Caco-2 (cell line): ENCODE measurements at regions not wholly inside any gene's neighbourhood (a gene's known extent, or its start where the extent isn't known, plus 50 kb on each side); places are given as distances from the start of the nearest gene placed in this dataset.

Experiments
- BruUV-seq: library from RNA; stranded (reverse); fragments of 400-500 nt; replicated peaks from 2 replicates; lab custom pipeline; 2021; lab: Mats Ljungman, UMichigan
- CTCF ChIA-PET: fragments of 300-600 bp; sonication (Branson Sonifier 250); formaldehyde crosslinking; loops from one replicate; lab custom pipeline; 2022; ENCODE audit warnings: antibody characterized with exemption; lab: Charles Lee
- POLR2A ChIA-PET: fragments of 300-600 bp; sonication (Branson Sonifier 250); formaldehyde crosslinking; loops from one replicate; lab custom pipeline; 2022; ENCODE audit warnings: antibody characterized with exemption; lab: Charles Lee
- DNase-seq, 2 experiments: peaks; one replicate each; pipeline versions ENCODE4 v3.0.0 to v3.0.0-alpha.2; 2020 to 2022
- H3K27me3 ChIP-seq: replicated peaks from 2 replicates; pipeline ENCODE4 v1.6.0; 2011; ENCODE audit warnings: low read length; ENCODE audit not compliant: control insufficient read depth, insufficient read depth
- H3K36me3 ChIP-seq: 2 replicates; pipeline ENCODE4 v1.5.1; 2011; ENCODE audit warnings: low read length; ENCODE audit not compliant: control insufficient read depth, insufficient read depth
- H3K4me1 ChIP-seq: fragments of 250-450 bp; sonication (Bioruptor Pico); 2 replicates; pipeline ENCODE4 v1.5.1; 2020; ENCODE audit warnings: mild to moderate bottlenecking
- H3K4me3 ChIP-seq: 2 replicates; pipeline ENCODE4 v1.5.1; 2011; ENCODE audit warnings: low read depth, mild to moderate bottlenecking, control low read depth, low read length
- H3K9me3 ChIP-seq: fragments of 250-450 bp; sonication (Bioruptor Pico); 2 replicates; pipeline ENCODE4 v1.5.1; 2020; ENCODE audit warnings: mild to moderate bottlenecking, moderate library complexity
- H3K27ac Mint-ChIP-seq: one replicate; pipeline ENCODE4 v1.8.0; 2022; ENCODE audit warnings: mixed read lengths; ENCODE audit not compliant: unreplicated experiment
- H3K27me3 Mint-ChIP-seq: one replicate; pipeline ENCODE4 v1.8.0; 2022; ENCODE audit warnings: mixed read lengths; ENCODE audit not compliant: insufficient read depth, unreplicated experiment
- H3K36me3 Mint-ChIP-seq: one replicate; pipeline ENCODE4 v1.8.0; 2022; ENCODE audit warnings: mild to moderate bottlenecking, mixed read lengths; ENCODE audit not compliant: insufficient read depth, unreplicated experiment
- H3K4me1 Mint-ChIP-seq: one replicate; pipeline ENCODE4 v1.8.0; 2022; ENCODE audit warnings: low read depth, mixed read lengths; ENCODE audit not compliant: unreplicated experiment
- H3K4me3 Mint-ChIP-seq: one replicate; pipeline ENCODE4 v1.8.0; 2022; ENCODE audit warnings: mild to moderate bottlenecking, moderate library complexity, mixed read lengths; ENCODE audit not compliant: unreplicated experiment
- H3K9me3 Mint-ChIP-seq: one replicate; pipeline ENCODE4 v1.8.0; 2022; ENCODE audit warnings: mixed read lengths; ENCODE audit not compliant: unreplicated experiment
- intact Hi-C: fragments of 100-400 bp; cut with micrococcal nuclease; formaldehyde crosslinking; loops from one replicate; pipeline ENCODE4 v1.10.0; 2022; ENCODE audit not compliant: unreplicated experiment
- TF ChIP-seq, protein P1 (sequence below), 2 experiments: fragments of 200-600 bp in 1 of 2; IDR thresholded peaks; 1 replicate in 1 of 2; 2 replicates in 1 of 2; pipeline versions ENCODE4 v1.5.1 to v1.8.0; 2011 to 2022; ENCODE audit warnings: antibody characterized with exemption in 1 of 2, control low read depth in 1 of 2, inconsistent platforms in 1 of 2, low read depth in 1 of 2, low read length in 1 of 2, mild to moderate bottlenecking in 1 of 2, moderate library complexity in 1 of 2; ENCODE audit not compliant: insufficient read depth in 1 of 2, severe bottlenecking in 1 of 2, unreplicated experiment in 1 of 2

DNA sequence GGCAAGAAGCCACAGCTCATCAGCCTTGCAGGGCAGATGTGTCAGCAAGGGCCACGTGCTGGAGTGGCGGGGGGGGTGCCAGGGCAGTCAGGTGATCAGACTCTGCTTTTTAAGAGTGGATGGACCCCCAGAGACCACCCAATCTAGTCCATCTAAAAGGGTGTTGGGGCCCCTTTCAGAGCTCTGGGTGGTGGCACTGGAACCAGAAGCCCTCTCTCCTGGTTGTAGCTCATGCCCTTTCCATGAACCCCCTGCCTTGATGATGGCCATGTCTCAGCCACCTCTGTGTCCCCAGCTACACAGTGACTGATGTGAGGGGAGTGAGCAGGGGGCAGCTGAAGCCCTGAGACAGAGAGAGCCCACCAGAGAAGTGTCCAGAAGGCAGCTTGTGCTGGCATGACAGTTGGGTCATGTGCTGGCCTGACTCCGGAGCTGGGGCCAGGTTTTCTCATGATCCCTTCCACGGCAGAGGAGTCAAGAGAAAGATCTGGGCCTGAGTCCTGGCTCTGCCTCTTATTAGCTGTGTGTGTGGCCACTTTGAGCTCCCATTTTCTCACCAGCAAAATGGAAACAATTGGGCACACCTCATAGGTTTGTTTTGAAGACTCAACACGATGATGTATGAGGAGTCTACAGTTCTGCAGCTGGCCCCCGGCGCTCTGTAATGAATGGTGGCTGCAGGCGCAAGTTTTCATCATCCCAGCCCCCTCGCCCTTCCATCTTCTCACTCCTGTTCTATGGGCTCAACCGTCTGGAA, 195.7 kb downstream of the ZFP36L2 start:
- H3K36me3 Mint-ChIP-seq: no peaks in the 10 kb centered on the region
- H3K36me3 ChIP-seq: no peaks in the 10 kb centered on the region
- TF ChIP-seq, protein P1, sequence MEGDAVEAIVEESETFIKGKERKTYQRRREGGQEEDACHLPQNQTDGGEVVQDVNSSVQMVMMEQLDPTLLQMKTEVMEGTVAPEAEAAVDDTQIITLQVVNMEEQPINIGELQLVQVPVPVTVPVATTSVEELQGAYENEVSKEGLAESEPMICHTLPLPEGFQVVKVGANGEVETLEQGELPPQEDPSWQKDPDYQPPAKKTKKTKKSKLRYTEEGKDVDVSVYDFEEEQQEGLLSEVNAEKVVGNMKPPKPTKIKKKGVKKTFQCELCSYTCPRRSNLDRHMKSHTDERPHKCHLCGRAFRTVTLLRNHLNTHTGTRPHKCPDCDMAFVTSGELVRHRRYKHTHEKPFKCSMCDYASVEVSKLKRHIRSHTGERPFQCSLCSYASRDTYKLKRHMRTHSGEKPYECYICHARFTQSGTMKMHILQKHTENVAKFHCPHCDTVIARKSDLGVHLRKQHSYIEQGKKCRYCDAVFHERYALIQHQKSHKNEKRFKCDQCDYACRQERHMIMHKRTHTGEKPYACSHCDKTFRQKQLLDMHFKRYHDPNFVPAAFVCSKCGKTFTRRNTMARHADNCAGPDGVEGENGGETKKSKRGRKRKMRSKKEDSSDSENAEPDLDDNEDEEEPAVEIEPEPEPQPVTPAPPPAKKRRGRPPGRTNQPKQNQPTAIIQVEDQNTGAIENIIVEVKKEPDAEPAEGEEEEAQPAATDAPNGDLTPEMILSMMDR (IDR thresholded peaks at IDR 0.05; ENCODE audit: insufficient read depth in 1 of 2, low read depth in 1 of 2, low read length in 1 of 2, severe bottlenecking in 1 of 2, unreplicated experiment in 1 of 2): no peak
- intact Hi-C loops: no loop called here
- H3K27me3 ChIP-seq: no peaks in the 10 kb centered on the region
- H3K4me1 Mint-ChIP-seq: peaks cover 21% of the 10 kb centered on the region
- H3K27ac Mint-ChIP-seq: no peak overlapping the region
- ChIA-PET CTCF (interaction anchor here (0.6 to 0.8 kb wide), 2 partner anchors 26 to 98 kb away, joined by 3 read pairs; no protein-coding TSS in a partner anchor), POLR2A (no interaction called here)
- BruUV-seq: no TSS peak
- no peak overlapping the region for H3K4me3 Mint-ChIP-seq
- peaks cover 9% of the 10 kb centered on the region for H3K4me1 ChIP-seq
- DNase-seq: no peak
- H3K4me3 ChIP-seq: no peak overlapping the region
- H3K27me3 Mint-ChIP-seq: no peaks in the 10 kb centered on the region
- peaks cover 8% of the 10 kb centered on the region for H3K9me3 Mint-ChIP-seq
- H3K9me3 ChIP-seq: no peaks in the 10 kb centered on the region

DNA sequence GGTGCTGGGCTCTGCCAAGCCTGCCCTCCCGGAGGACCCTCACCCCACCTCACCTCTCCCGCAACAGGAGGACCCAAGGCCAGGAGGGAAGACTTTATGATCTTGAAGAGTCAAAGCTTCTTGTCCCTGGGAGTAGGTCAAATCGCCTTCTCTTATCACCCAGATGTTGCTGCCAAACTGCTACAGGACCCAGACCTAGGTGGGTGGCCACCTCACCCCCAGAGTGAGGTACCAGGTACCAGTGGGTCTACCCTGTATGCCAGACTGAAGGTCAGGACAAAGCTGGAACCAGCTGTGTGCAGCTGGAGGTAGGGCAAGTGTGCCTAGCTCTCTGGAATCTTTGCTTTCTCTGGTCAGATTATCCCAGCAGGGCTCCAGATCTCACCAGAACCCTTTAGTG, 197.2 kb downstream of the ZFP36L2 start:
- ChIA-PET CTCF (no interaction called here), POLR2A (no interaction called here)

DNA sequence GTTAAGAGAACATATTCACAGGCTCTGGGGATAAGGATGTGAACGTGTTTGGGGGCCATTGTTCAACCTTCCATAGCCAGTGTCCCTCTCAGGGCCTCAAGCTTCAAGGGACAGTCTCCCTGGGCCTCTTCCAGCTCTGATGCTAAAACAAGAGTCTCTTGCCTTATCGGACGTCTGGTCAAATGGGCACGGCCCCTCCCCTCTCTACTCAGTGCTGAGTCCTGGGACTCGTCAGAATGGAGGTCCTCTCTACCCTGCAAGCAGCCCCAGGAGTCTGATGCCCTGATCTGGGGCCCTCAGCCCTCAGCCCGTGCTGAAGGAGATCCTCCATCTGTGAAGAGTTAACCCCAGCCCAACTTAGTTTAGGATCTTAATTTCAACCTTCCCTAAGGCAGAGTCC, 198.2 kb downstream of the ZFP36L2 start:
- ChIA-PET CTCF (no interaction called here), POLR2A (no interaction called here)
- DNase-seq: no peak
- peaks cover 6% of the 10 kb centered on the region for H3K36me3 Mint-ChIP-seq
- H3K4me1 Mint-ChIP-seq: peaks cover 29% of the 10 kb centered on the region
- no peaks in the 10 kb centered on the region for H3K9me3 ChIP-seq
- H3K36me3 ChIP-seq: no peaks in the 10 kb centered on the region
- H3K27me3 ChIP-seq: no peaks in the 10 kb centered on the region
- no peak overlapping the region for H3K4me3 Mint-ChIP-seq
- TF ChIP-seq, protein P1 (IDR thresholded peaks at IDR 0.05; ENCODE audit: insufficient read depth in 1 of 2, low read depth in 1 of 2, low read length in 1 of 2, severe bottlenecking in 1 of 2, unreplicated experiment in 1 of 2): no peak
- no peak overlapping the region for H3K4me3 ChIP-seq
- H3K4me1 ChIP-seq: peaks cover 31% of the 10 kb centered on the region
- H3K27ac Mint-ChIP-seq: no peak overlapping the region
- no TSS peak for BruUV-seq
- intact Hi-C loops: no loop called here
- peaks cover 8% of the 10 kb centered on the region for H3K9me3 Mint-ChIP-seq
- H3K27me3 Mint-ChIP-seq: no peaks in the 10 kb centered on the region

More for the DNA sequence above, 197.2 kb downstream of the ZFP36L2 start:
- H3K4me3 ChIP-seq: no peak overlapping the region
- Mint-ChIP-seq H3K4me1 (peaks cover 34% of the 10 kb centered on the region), H3K27me3 (no peaks in the 10 kb centered on the region), H3K36me3 (peaks cover 6% of the 10 kb centered on the region), H3K9me3 (peaks cover 8% of the 10 kb centered on the region), H3K4me3 (no peak overlapping the region), H3K27ac (no peak overlapping the region)
- H3K9me3 ChIP-seq: no peaks in the 10 kb centered on the region
- no peaks in the 10 kb centered on the region for H3K27me3 ChIP-seq
- intact Hi-C loops: no loop called here
- TF ChIP-seq, protein P1 (IDR thresholded peaks at IDR 0.05; ENCODE audit: insufficient read depth in 1 of 2, low read depth in 1 of 2, low read length in 1 of 2, severe bottlenecking in 1 of 2, unreplicated experiment in 1 of 2): no peak
- no peak for DNase-seq
- BruUV-seq: no TSS peak
- peaks cover 25% of the 10 kb centered on the region for H3K4me1 ChIP-seq
- no peaks in the 10 kb centered on the region for H3K36me3 ChIP-seq
